Keratinocyte (primary cell): ENCODE measurements at regions not wholly inside any gene's neighbourhood (a gene's known extent, or its start where the extent isn't known, plus 50 kb on each side); places are given as distances from the start of the nearest gene placed in this dataset.

Source experiments
- DNase-seq: peaks from one replicate; pipeline ENCODE4 v3.0.0-alpha.2; 2011; ENCODE audit warnings: low read depth, missing footprints, low spot score
- FAIRE-seq: peaks from 2 replicates; lab custom pipeline; 2011; peaks lifted over from hg19 to GRCh38; lab: Jason Lieb, UNC
- H2AFZ ChIP-seq: 2 replicates; pipeline ENCODE4 v1.6.0; 2012; ENCODE audit warnings: low read length, control low read depth, inconsistent platforms; ENCODE audit not compliant: control insufficient read depth
- H3K27ac ChIP-seq: 2 replicates; pipeline ENCODE4 v1.5.1; 2011; ENCODE audit warnings: low read length; ENCODE audit not compliant: control insufficient read depth, insufficient read depth
- H3K27me3 ChIP-seq: 3 replicates; pipeline ENCODE4 v1.6.0; 2011; ENCODE audit warnings: low read length; ENCODE audit not compliant: control insufficient read depth, insufficient read depth; ENCODE audit errors: extremely low read depth
- H3K36me3 ChIP-seq, 2 experiments: 2 replicates in 1 of 2; 3 replicates in 1 of 2; pipeline ENCODE4 v1.5.1; 2011; ENCODE audit warnings: low read length in 2 of 2, mild to moderate bottlenecking in 1 of 2; ENCODE audit not compliant: control insufficient read depth in 2 of 2, insufficient read depth in 2 of 2; ENCODE audit errors: extremely low read depth in 1 of 2
- H3K4me1 ChIP-seq: 3 replicates; pipeline ENCODE4 v1.5.1; 2011; ENCODE audit warnings: low read length; ENCODE audit not compliant: control insufficient read depth, insufficient read depth; ENCODE audit errors: extremely low read depth
- H3K4me2 ChIP-seq: 3 replicates; pipeline ENCODE4 v1.6.0; 2011; ENCODE audit warnings: low read depth, low read length; ENCODE audit not compliant: control insufficient read depth, insufficient read depth; ENCODE audit errors: extremely low read depth
- H3K4me3 ChIP-seq, 3 experiments: fragments of 200-600 bp in 1 of 3; sonication (generic) in 1 of 3; 2 replicates in 2 of 3; 3 replicates in 1 of 3; pipeline ENCODE4 v1.5.1; 2011 to 2016; ENCODE audit warnings: low read length in 3 of 3, mild to moderate bottlenecking in 3 of 3, control low read depth in 2 of 3, inconsistent platforms in 1 of 3, low read depth in 1 of 3, mixed read lengths in 1 of 3, mixed run types in 1 of 3, moderate library complexity in 1 of 3; ENCODE audit not compliant: control insufficient read depth in 2 of 3, insufficient read depth in 2 of 3; ENCODE audit errors: extremely low read depth in 1 of 3
- H3K79me2 ChIP-seq: 2 replicates; pipeline ENCODE4 v1.6.0; 2012; ENCODE audit warnings: low read length; ENCODE audit not compliant: control insufficient read depth, insufficient read depth
- H3K9ac ChIP-seq: 3 replicates; pipeline ENCODE4 v1.6.0; 2011; ENCODE audit warnings: low read length; ENCODE audit not compliant: control insufficient read depth, insufficient read depth; ENCODE audit errors: extremely low read depth
- H3K9me1 ChIP-seq: 3 replicates; pipeline ENCODE4 v1.6.0; 2011; ENCODE audit warnings: low read length; ENCODE audit not compliant: control insufficient read depth, insufficient read depth; ENCODE audit errors: extremely low read depth
- H3K9me3 ChIP-seq: 2 replicates; pipeline ENCODE4 v1.5.1; 2012; ENCODE audit warnings: low read depth, low read length; ENCODE audit not compliant: control insufficient read depth
- H4K20me1 ChIP-seq: 3 replicates; pipeline ENCODE4 v1.6.0; 2011; ENCODE audit warnings: low read length; ENCODE audit not compliant: control insufficient read depth, insufficient read depth; ENCODE audit errors: extremely low read depth
- CTCF ChIP-seq, 3 experiments: IDR thresholded peaks in 1 of 3; conservative IDR thresholded peaks in 1 of 3; optimal IDR thresholded peaks in 1 of 3; 2 replicates in 2 of 3; 3 replicates in 1 of 3; pipeline versions ENCODE3 to v1.5.1; 2011; ENCODE audit warnings: low read length in 3 of 3, mild to moderate bottlenecking in 3 of 3, moderate library complexity in 2 of 3, control low read depth in 1 of 3, inconsistent platforms in 1 of 3; ENCODE audit not compliant: insufficient read depth in 2 of 3; ENCODE audit errors: extremely low read depth in 1 of 3
- EZH2 ChIP-seq: IDR thresholded peaks from one replicate; pipeline ENCODE4 v1.6.1; 2012; ENCODE audit warnings: inconsistent platforms, mild to moderate bottlenecking, low read length, moderate library complexity
- dilution Hi-C: fragments of 300-500 bp; cut with MboI; formaldehyde crosslinking; loops from one replicate; pipeline ENCODE4 v1.7.0; 2020; ENCODE audit warnings: low sequenced_read_pairs; ENCODE audit not compliant: extremely low pct_ligation_motif_present

GRCh38 chr17:77420804-77421629 lies 280.2 kb downstream of the SEC14L1 start:
- dilution Hi-C loops: no loop called here
- H3K9me1 ChIP-seq: peaks cover 9% of the 10 kb centered on the region
- TF ChIP-seq EZH2: no peak
- no peak for TF ChIP-seq CTCF (optimal IDR thresholded peaks at IDR 0.05 in 1 of 3, IDR thresholded peaks at IDR 0.05 in 1 of 3, conservative IDR thresholded peaks at IDR 0.05 in 1 of 3; ENCODE audit: extremely low read depth in 1 of 3, insufficient read depth in 2 of 3, low read length in 3 of 3)
- no peak overlapping the region for H2AFZ ChIP-seq
- DNase-seq: no peak
- peak overlapping the region in 2 of 3 experiments; percentile 1 to 7 for H3K4me3 ChIP-seq
- H3K27me3 ChIP-seq: no peaks in the 10 kb centered on the region
- H3K27ac ChIP-seq: peak overlapping the region; percentile 90
- peak overlapping the region; percentile 78 for H3K9ac ChIP-seq
- H3K79me2 ChIP-seq: peaks cover 62% of the 10 kb centered on the region
- FAIRE-seq: peak; percentile 71
- peaks cover 72% of the 10 kb centered on the region for H3K4me1 ChIP-seq
- H3K36me3 ChIP-seq: peaks cover 23 to 24% of the 10 kb centered on the region in 2 experiments
- H4K20me1 ChIP-seq: peaks cover 27% of the 10 kb centered on the region
- H3K9me3 ChIP-seq: no peaks in the 10 kb centered on the region
- peak overlapping the region; percentile 85 for H3K4me2 ChIP-seq

- H3K36me3 ChIP-seq: peaks cover 20% of the 10 kb centered on the region in 2 experiments
- H2AFZ ChIP-seq: no peak overlapping the region
- peaks cover 76% of the 10 kb centered on the region for H3K4me1 ChIP-seq
- peak overlapping the region in 1 of 3 experiments; percentile 1 for H3K4me3 ChIP-seq
- H3K4me2 ChIP-seq: peak overlapping the region; percentile 85
- H3K9ac ChIP-seq: peak overlapping the region; percentile 78
- no peak for DNase-seq
- H3K27ac ChIP-seq: peak overlapping the region; percentile 90
- dilution Hi-C loops: no loop called here
- no peak for TF ChIP-seq EZH2
- TF ChIP-seq CTCF (optimal IDR thresholded peaks at IDR 0.05 in 1 of 3, IDR thresholded peaks at IDR 0.05 in 1 of 3, conservative IDR thresholded peaks at IDR 0.05 in 1 of 3; ENCODE audit: extremely low read depth in 1 of 3, insufficient read depth in 2 of 3, low read length in 3 of 3): no peak
- H3K9me1 ChIP-seq: peaks cover 6% of the 10 kb centered on the region
- peaks cover 59% of the 10 kb centered on the region for H3K79me2 ChIP-seq
- H3K27me3 ChIP-seq: no peaks in the 10 kb centered on the region
- H4K20me1 ChIP-seq: peaks cover 24% of the 10 kb centered on the region
- FAIRE-seq: peak; percentile 46
- no peaks in the 10 kb centered on the region for H3K9me3 ChIP-seq
Observed at GRCh38 chr17:77421630-77421972, 280.8 kb downstream of the SEC14L1 start.
